B cell (primary cell): ENCODE measurements at regions not wholly inside any gene's neighbourhood (a gene's known extent, or its start where the extent isn't known, plus 50 kb on each side); places are given as distances from the start of the nearest gene placed in this dataset.

Source experiments
- ATAC-seq: fragments of 200-7000 bp; cut with Tn5 transposase; one replicate; pipeline ENCODE4 v1.10.0; 2021; ENCODE audit warnings: low read depth, mild to moderate bottlenecking, moderate number of reproducible peaks, moderate library complexity
- CTCF ChIA-PET: fragments of 350-600 bp; sonication (Branson Sonifier 250); formaldehyde crosslinking; loops from one replicate; lab custom pipeline; 2021; ENCODE audit warnings: antibody characterized with exemption, inconsistent platforms; lab: Charles Lee
- POLR2A ChIA-PET: fragments of 350-600 bp; sonication (Branson Sonifier 250); formaldehyde crosslinking; loops from one replicate; lab custom pipeline; 2021; ENCODE audit warnings: antibody characterized with exemption; lab: Charles Lee
- DNase-seq: peaks from one replicate; pipeline ENCODE4 v3.0.0; 2013
- H2AFZ ChIP-seq: 2 replicates; pipeline ENCODE4 v1.6.1; 2012; ENCODE audit warnings: mild to moderate bottlenecking, low read depth, low read length; ENCODE audit not compliant: insufficient read depth, poor library complexity, severe bottlenecking
- H3K27ac ChIP-seq, 2 donors: 1 replicate in 1 of 2; 2 replicates in 1 of 2; pipeline ENCODE4 v1.5.1; 2012 to 2013; ENCODE audit warnings: low read length in 2 of 2, mild to moderate bottlenecking in 2 of 2, moderate library complexity in 1 of 2
- H3K27me3 ChIP-seq, 4 experiments: fragments of 200-600 bp in 1 of 4; sonication (generic) in 1 of 4; replicated peaks in 1 of 4; 1 replicate in 2 of 4; 2 replicates in 2 of 4; pipeline versions ENCODE4 v1.6.1 to v1.7.0; 2013 to 2016; ENCODE audit warnings: low read length in 3 of 4, mild to moderate bottlenecking in 2 of 4, mixed read lengths in 1 of 4, moderate library complexity in 1 of 4; ENCODE audit not compliant: insufficient read depth in 4 of 4, control insufficient read depth in 3 of 4; ENCODE audit errors: control extremely low read depth in 1 of 4
- H3K36me3 ChIP-seq, 2 experiments: replicated peaks in 1 of 2; 1 replicate in 1 of 2; 2 replicates in 1 of 2; pipeline versions ENCODE4 v1.6.1 to v1.7.1; 2013; ENCODE audit warnings: low read length in 1 of 2; ENCODE audit not compliant: insufficient read depth in 2 of 2, control insufficient read depth in 1 of 2; ENCODE audit errors: control extremely low read depth in 1 of 2, extremely low read depth in 1 of 2
- H3K4me1 ChIP-seq, 2 donors: fragments of 200-600 bp in 1 of 2; sonication (generic) in 1 of 2; 1 replicate in 1 of 2; 2 replicates in 1 of 2; pipeline versions ENCODE4 v1.5.1 to v1.6.1; 2013 to 2017; ENCODE audit warnings: low read length in 2 of 2; ENCODE audit not compliant: control insufficient read depth in 2 of 2, insufficient read depth in 2 of 2
- H3K4me2 ChIP-seq: replicated peaks from 2 replicates; pipeline ENCODE3; 2012; ENCODE audit warnings: mild to moderate bottlenecking, low read depth, low read length; ENCODE audit not compliant: poor library complexity, severe bottlenecking
- H3K4me3 ChIP-seq, 5 experiments: fragments of 200-600 bp in 1 of 5; sonication (generic) in 1 of 5; 1 replicate in 3 of 5; 2 replicates in 2 of 5; pipeline versions ENCODE4 v1.5.1 to v1.7.0; 2011 to 2016; ENCODE audit warnings: low read length in 4 of 5, mild to moderate bottlenecking in 4 of 5, low read depth in 2 of 5, control low read depth in 1 of 5, moderate library complexity in 1 of 5; ENCODE audit not compliant: insufficient read depth in 1 of 5; ENCODE audit errors: control extremely low read depth in 1 of 5, extremely low read depth in 1 of 5
- H3K79me2 ChIP-seq: fragments of 200-600 bp; sonication (generic); one replicate; pipeline ENCODE4 v1.6.0; 2016; ENCODE audit warnings: low read length; ENCODE audit not compliant: control insufficient read depth, insufficient read depth
- H3K9ac ChIP-seq: fragments of 200-600 bp; sonication (generic); 2 replicates; pipeline ENCODE4 v1.6.1; 2017; ENCODE audit warnings: mild to moderate bottlenecking, low read length, moderate library complexity
- H3K9me3 ChIP-seq, 3 donors: one replicate each; pipeline versions ENCODE4 v1.6.1 to v1.7.1; 2013; ENCODE audit warnings: low read length in 2 of 3; ENCODE audit not compliant: control insufficient read depth in 2 of 3, insufficient read depth in 1 of 3; ENCODE audit errors: control extremely low read depth in 1 of 3
- H4K20me1 ChIP-seq: 2 replicates; pipeline ENCODE4 v1.6.0; 2012; ENCODE audit warnings: mild to moderate bottlenecking, low read length; ENCODE audit not compliant: insufficient read depth, control insufficient read depth, poor library complexity, severe bottlenecking
- H3K27ac Mint-ChIP-seq: one replicate; pipeline ENCODE4 v1.8.0; 2021; ENCODE audit warnings: mixed read lengths
- H3K27me3 Mint-ChIP-seq: one replicate; pipeline ENCODE4 v1.8.0; 2021; ENCODE audit warnings: mixed read lengths
- H3K4me1 Mint-ChIP-seq: one replicate; pipeline ENCODE4 v1.8.0; 2021; ENCODE audit warnings: mixed read lengths
- H3K4me3 Mint-ChIP-seq: one replicate; pipeline ENCODE4 v1.8.0; 2021; ENCODE audit warnings: mixed read lengths
- H3K9me3 Mint-ChIP-seq: one replicate; pipeline ENCODE4 v1.8.0; 2022; ENCODE audit warnings: mixed read lengths; ENCODE audit not compliant: insufficient read depth
- CTCF ChIP-seq: fragments of 200-600 bp; IDR thresholded peaks from one replicate; pipeline ENCODE4 v1.8.0; 2022; ENCODE audit warnings: antibody characterized with exemption, mild to moderate bottlenecking
- EZH2 ChIP-seq: IDR thresholded peaks from 2 replicates; pipeline ENCODE4 v1.6.1; 2012; ENCODE audit warnings: borderline replicate concordance, low read depth, mild to moderate bottlenecking, moderate library complexity, low read length; ENCODE audit not compliant: insufficient read depth, poor library complexity, severe bottlenecking
- WGBS: methylation state at CpG from one replicate; pipeline ENCODE4 v1.1.5; 2013; ENCODE audit warnings: missing lambda C conversion rate; ENCODE audit not compliant: insufficient coverage; 5-methylcytosine and 5-hydroxymethylcytosine counted together
- intact Hi-C: fragments of 100-400 bp; cut with micrococcal nuclease; formaldehyde crosslinking; loops from one replicate; pipeline ENCODE4 v1.10.0; 2022

- Histone ChIP-seq H3K4me2 (no peak overlapping the region), H3K4me1 (no peaks in the 10 kb centered on the region), H3K9ac (no peak overlapping the region), H3K79me2 (no peaks in the 10 kb centered on the region), H3K27me3 (no peaks in the 10 kb centered on the region), H3K9me3 (no peaks in the 10 kb centered on the region), H3K36me3 (no peaks in the 10 kb centered on the region), H4K20me1 (no peaks in the 10 kb centered on the region), H2AFZ (no peak overlapping the region), H3K4me3 (no peak overlapping the region), H3K27ac (no peak overlapping the region)
- 50% methylated on average over 1 of the region's 1 CpG for WGBS
- no peaks in the 10 kb centered on the region for H3K9me3 Mint-ChIP-seq
- no peak for TF ChIP-seq EZH2
- TF ChIP-seq CTCF = no peak
- no peak for DNase-seq
- H3K27me3 Mint-ChIP-seq = no peaks in the 10 kb centered on the region
- H3K4me1 Mint-ChIP-seq = no peaks in the 10 kb centered on the region
- H3K4me3 Mint-ChIP-seq = no peak overlapping the region
- ChIA-PET POLR2A (no interaction called here), CTCF (no interaction called here)
- no peak for ATAC-seq
- H3K27ac Mint-ChIP-seq = no peak overlapping the region
- intact Hi-C loops = no loop called here
Measured at GRCh38 chr4:92175250-92175649, 128.5 kb upstream of the GRID2 start.

GRCh38 chr4:92182006-92182735, 121.6 kb upstream of the GRID2 start:
- 94% methylated on average over 36 of the region's 36 CpGs for WGBS
- Mint-ChIP-seq H3K4me1 (no peaks in the 10 kb centered on the region), H3K9me3 (peaks cover 2% of the 10 kb centered on the region), H3K4me3 (no peak overlapping the region), H3K27me3 (no peaks in the 10 kb centered on the region), H3K27ac (no peak overlapping the region)
- Histone ChIP-seq H3K27me3 (no peaks in the 10 kb centered on the region), H2AFZ (no peak overlapping the region), H3K36me3 (no peaks in the 10 kb centered on the region), H3K9ac (no peak overlapping the region), H3K27ac (no peak overlapping the region), H3K4me2 (no peak overlapping the region), H3K4me1 (no peaks in the 10 kb centered on the region), H3K4me3 (no peak overlapping the region), H3K79me2 (no peaks in the 10 kb centered on the region), H3K9me3 (peaks cover 0 to 21% (median 0%) of the 10 kb centered on the region in 3 donors), H4K20me1 (no peaks in the 10 kb centered on the region)
- ATAC-seq (no peak), DNase-seq (peak; percentile 3)
- ChIA-PET POLR2A (no interaction called here), CTCF (no interaction called here)
- intact Hi-C loops = no loop called here
- no peak for TF ChIP-seq CTCF
- no peak for TF ChIP-seq EZH2
